ENCODE measurements at regions not wholly inside any gene's neighbourhood (a gene's known extent, or its start where the extent isn't known, plus 50 kb on each side); places are given as distances from the start of the nearest gene placed in this dataset.

GRCh38 chr13:26867451-26868091 is 107.0 kb upstream of the GPR12 start:
- TF ChIP-seq FOXK2 (IDR thresholded peaks at IDR 0.05) = no peak
- TF ChIP-seq BHLHE40 (IDR thresholded peaks at IDR 0.05; ENCODE audit: borderline replicate concordance) = no peak
- TF ChIP-seq TARDBP (IDR thresholded peaks at IDR 0.05) = no peak
- no peak for TF ChIP-seq HDGF (IDR thresholded peaks at IDR 0.05; ENCODE audit: borderline replicate concordance)
- TF ChIP-seq ELF4 (IDR thresholded peaks at IDR 0.05) = no peak
- no peak for TF ChIP-seq ARNT (IDR thresholded peaks at IDR 0.05)
- no peak for TF ChIP-seq SP1 (IDR thresholded peaks at IDR 0.05)
- no peak for TF ChIP-seq PKNOX1 (IDR thresholded peaks at IDR 0.05)
- no peak for TF ChIP-seq FOXM1 (IDR thresholded peaks at IDR 0.05; ENCODE audit: borderline replicate concordance)
